Body of pancreas (tissue), 4 donors: ENCODE measurements at regions not wholly inside any gene's neighbourhood (a gene's known extent, or its start where the extent isn't known, plus 50 kb on each side); places are given as distances from the start of the nearest gene placed in this dataset.

Source experiments
- ATAC-seq: fragments of 150-250 bp; one replicate; pipeline ENCODE4 v1.9.1; 2016
- DNase-seq, 4 donors: peaks; one replicate each; pipeline ENCODE4 v3.0.0-alpha.2; 2019
- H3K27ac ChIP-seq, 4 donors: fragments of 200-600 bp; sonication (generic); 1 replicate in 3 of 4; 2 replicates in 1 of 4; pipeline versions ENCODE4 v1.5.1 to v1.6.1; 2016 to 2019; ENCODE audit warnings: mild to moderate bottlenecking in 1 of 4, mixed read lengths in 1 of 4, moderate library complexity in 1 of 4
- H3K27me3 ChIP-seq, 2 donors: fragments of 200-600 bp; sonication (generic); one replicate each; pipeline ENCODE4 v1.6.0; 2016; ENCODE audit warnings: mild to moderate bottlenecking in 1 of 2
- H3K36me3 ChIP-seq, 2 donors: fragments of 200-600 bp; sonication (generic); replicated peaks in 1 of 2; 2 replicates each; pipeline ENCODE4 v1.5.1; 2016; ENCODE audit warnings: low read depth in 2 of 2; ENCODE audit not compliant: insufficient read depth in 1 of 2
- H3K4me1 ChIP-seq: fragments of 200-600 bp; sonication (generic); one replicate; pipeline ENCODE4 v1.6.0; 2016
- H3K4me3 ChIP-seq, 2 donors: fragments of 200-600 bp; sonication (generic); 1 replicate in 1 of 2; 2 replicates in 1 of 2; pipeline ENCODE4 v1.5.1; 2016 to 2019
- H3K9me3 ChIP-seq, 3 donors: fragments of 200-600 bp; sonication (generic); 1 replicate in 2 of 3; 2 replicates in 1 of 3; pipeline ENCODE4 v1.5.1; 2016
- POLR2A ChIP-seq, 3 donors: fragments of 450-650 bp; IDR thresholded peaks; one replicate each; pipeline ENCODE4 v1.6.1; 2016; ENCODE audit warnings: antibody characterized with exemption in 3 of 3, mild to moderate bottlenecking in 2 of 3
- WGBS, 2 donors: methylation state at CpG; one replicate each; pipeline ENCODE4 v1.1.5; 2017; 5-methylcytosine and 5-hydroxymethylcytosine counted together
- intact Hi-C: fragments of 100-400 bp; cut with DNase I; formaldehyde crosslinking; loops from one replicate; pipeline ENCODE4 v1.15.1; 2023
- TF ChIP-seq, protein P1 (sequence below), 7 experiments: fragments of 450-650 bp in 4 of 7; fragments of 200-600 bp in 3 of 7; sonication (generic) in 3 of 7; IDR thresholded peaks; one replicate each; pipeline ENCODE4 v1.5.1; 2016 to 2019; ENCODE audit warnings: antibody characterized with exemption in 7 of 7

DNA sequence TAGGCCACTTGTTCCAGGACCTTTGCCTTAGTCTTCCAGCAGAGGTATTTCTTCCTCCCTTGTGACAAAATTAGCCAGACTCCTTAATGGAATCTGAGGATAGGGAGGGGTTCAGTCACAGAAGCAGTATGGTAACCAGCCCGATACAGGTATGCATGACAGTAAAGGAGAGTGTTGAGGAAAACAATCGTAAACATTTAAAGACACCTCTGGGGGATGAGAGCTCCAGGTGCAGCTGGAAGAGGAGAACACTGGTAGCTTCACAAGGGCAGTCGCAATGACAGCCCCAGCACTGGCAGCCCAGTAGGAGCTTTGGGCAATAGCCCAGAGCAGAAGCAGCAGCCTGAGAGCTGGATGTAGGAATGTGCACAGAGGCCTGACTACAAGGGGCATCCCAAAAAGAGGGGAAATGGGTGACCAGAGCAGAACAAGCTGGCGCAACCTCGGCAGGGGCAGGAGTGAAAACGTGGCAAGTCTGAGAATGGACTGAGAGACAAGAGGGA lies 344.9 kb upstream of the JAG1 start:
- TF ChIP-seq, protein P1, sequence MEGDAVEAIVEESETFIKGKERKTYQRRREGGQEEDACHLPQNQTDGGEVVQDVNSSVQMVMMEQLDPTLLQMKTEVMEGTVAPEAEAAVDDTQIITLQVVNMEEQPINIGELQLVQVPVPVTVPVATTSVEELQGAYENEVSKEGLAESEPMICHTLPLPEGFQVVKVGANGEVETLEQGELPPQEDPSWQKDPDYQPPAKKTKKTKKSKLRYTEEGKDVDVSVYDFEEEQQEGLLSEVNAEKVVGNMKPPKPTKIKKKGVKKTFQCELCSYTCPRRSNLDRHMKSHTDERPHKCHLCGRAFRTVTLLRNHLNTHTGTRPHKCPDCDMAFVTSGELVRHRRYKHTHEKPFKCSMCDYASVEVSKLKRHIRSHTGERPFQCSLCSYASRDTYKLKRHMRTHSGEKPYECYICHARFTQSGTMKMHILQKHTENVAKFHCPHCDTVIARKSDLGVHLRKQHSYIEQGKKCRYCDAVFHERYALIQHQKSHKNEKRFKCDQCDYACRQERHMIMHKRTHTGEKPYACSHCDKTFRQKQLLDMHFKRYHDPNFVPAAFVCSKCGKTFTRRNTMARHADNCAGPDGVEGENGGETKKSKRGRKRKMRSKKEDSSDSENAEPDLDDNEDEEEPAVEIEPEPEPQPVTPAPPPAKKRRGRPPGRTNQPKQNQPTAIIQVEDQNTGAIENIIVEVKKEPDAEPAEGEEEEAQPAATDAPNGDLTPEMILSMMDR (IDR thresholded peaks at IDR 0.05) = no peak
- TF ChIP-seq POLR2A (IDR thresholded peaks at IDR 0.05) = no peak
- Histone ChIP-seq H3K36me3 (no peaks in the 10 kb centered on the region), H3K27me3 (no peaks in the 10 kb centered on the region), H3K4me1 (no peaks in the 10 kb centered on the region), H3K27ac (no peak overlapping the region), H3K4me3 (no peak overlapping the region), H3K9me3 (no peaks in the 10 kb centered on the region)
- intact Hi-C loops = no loop called here
- ATAC-seq (no peak), DNase-seq (no peak)
- 89 to 94% methylated on average over 6 of the region's 6 CpGs for WGBS, 2 donors

DNA sequence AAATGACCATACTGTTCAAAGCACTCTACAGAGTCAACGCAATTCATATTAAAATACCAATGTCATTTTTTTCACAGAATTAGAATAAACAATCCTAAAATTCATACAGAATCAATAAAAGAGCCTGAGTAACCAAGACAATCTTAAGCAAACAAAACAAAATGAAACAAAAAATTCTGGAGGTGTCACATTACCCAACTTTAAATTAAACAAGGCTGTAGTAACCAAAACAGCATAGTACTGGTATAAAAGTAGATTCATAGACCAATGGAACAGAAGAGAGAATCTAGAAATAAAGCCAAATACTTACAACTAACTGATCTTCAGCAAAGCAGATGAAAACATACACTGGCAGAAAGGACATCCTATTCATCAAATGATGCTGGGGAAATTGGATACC lies 346.9 kb upstream of the JAG1 start:
- no peaks in the 10 kb centered on the region for H3K9me3 ChIP-seq
- WGBS, 2 donors = 19 to 25% methylated on average over 1 of the region's 1 CpG
- H3K4me3 ChIP-seq = no peak overlapping the region
- no peaks in the 10 kb centered on the region for H3K4me1 ChIP-seq
- H3K27ac ChIP-seq = no peak overlapping the region
- no peaks in the 10 kb centered on the region for H3K36me3 ChIP-seq
- intact Hi-C loops = no loop called here
- DNase-seq (no peak), ATAC-seq (no peak)
- no peak for TF ChIP-seq POLR2A (IDR thresholded peaks at IDR 0.05)
- TF ChIP-seq, protein P1 (IDR thresholded peaks at IDR 0.05) = no peak
- no peaks in the 10 kb centered on the region for H3K27me3 ChIP-seq

GRCh38 chr20:11027224-11027623 lies 353.4 kb upstream of the JAG1 start:
- WGBS, 2 donors = 59 to 67% methylated on average over 3 of the region's 3 CpGs
- DNase-seq = no peak

GRCh38 chr20:11030351-11030750 lies 356.6 kb upstream of the JAG1 start:
- no peaks in the 10 kb centered on the region for H3K36me3 ChIP-seq
- WGBS, 2 donors = 98 to 99% methylated on average over 2 of the region's 2 CpGs

More at GRCh38 chr20:11027224-11027623, 353.4 kb upstream of the JAG1 start:
- TF ChIP-seq, protein P1 (IDR thresholded peaks at IDR 0.05) = no peak
- no peak for TF ChIP-seq POLR2A (IDR thresholded peaks at IDR 0.05)
- Histone ChIP-seq H3K36me3 (no peaks in the 10 kb centered on the region), H3K9me3 (no peaks in the 10 kb centered on the region), H3K4me1 (no peaks in the 10 kb centered on the region), H3K27me3 (no peaks in the 10 kb centered on the region), H3K27ac (no peak overlapping the region), H3K4me3 (no peak overlapping the region)
- intact Hi-C loops = no loop called here
- no peak for ATAC-seq

GRCh38 chr20:11031300-11031699 lies 357.5 kb upstream of the JAG1 start:
- WGBS, 2 donors = 83 to 86% methylated on average over 2 of the region's 2 CpGs
- TF ChIP-seq, protein P1 (IDR thresholded peaks at IDR 0.05) = no peak
- TF ChIP-seq POLR2A (IDR thresholded peaks at IDR 0.05) = no peak
- no peak overlapping the region for H3K27ac ChIP-seq
- H3K27me3 ChIP-seq = no peaks in the 10 kb centered on the region
- H3K9me3 ChIP-seq = no peaks in the 10 kb centered on the region
- intact Hi-C loops = no loop called here
- H3K4me3 ChIP-seq = no peak overlapping the region
- ATAC-seq = no peak
- H3K36me3 ChIP-seq = no peaks in the 10 kb centered on the region
- H3K4me1 ChIP-seq = no peaks in the 10 kb centered on the region
- no peak for DNase-seq

More at GRCh38 chr20:11030351-11030750, 356.6 kb upstream of the JAG1 start:
- Histone ChIP-seq H3K27ac (no peak overlapping the region), H3K9me3 (no peaks in the 10 kb centered on the region), H3K4me1 (no peaks in the 10 kb centered on the region), H3K4me3 (no peak overlapping the region), H3K27me3 (no peaks in the 10 kb centered on the region)
- TF ChIP-seq POLR2A (IDR thresholded peaks at IDR 0.05) = no peak
- TF ChIP-seq, protein P1 (IDR thresholded peaks at IDR 0.05) = no peak
- DNase-seq (no peak), ATAC-seq (no peak)
- intact Hi-C loops = no loop called here
